SJCRH30 (cell line): ENCODE measurements at regions not wholly inside any gene's neighbourhood (a gene's known extent, or its start where the extent isn't known, plus 50 kb on each side); places are given as distances from the start of the nearest gene placed in this dataset.

ENCODE experiments used
- DNase-seq, 2 experiments: peaks; one replicate each; pipeline ENCODE4 v3.0.0-alpha.2; 2015 to 2020
- H3K27ac ChIP-seq: fragments of 250-450 bp; sonication (Bioruptor Pico); 2 replicates; pipeline ENCODE4 v1.5.1; 2020; ENCODE audit warnings: mild to moderate bottlenecking, moderate library complexity
- H3K27me3 ChIP-seq: fragments of 250-450 bp; sonication (Bioruptor Pico); 2 replicates; pipeline ENCODE4 v1.5.1; 2020; ENCODE audit warnings: mild to moderate bottlenecking, moderate library complexity
- H3K36me3 ChIP-seq: fragments of 250-450 bp; sonication (Bioruptor Pico); 2 replicates; pipeline ENCODE4 v1.5.1; 2020; ENCODE audit warnings: mild to moderate bottlenecking, moderate library complexity
- H3K4me1 ChIP-seq: fragments of 250-450 bp; sonication (Bioruptor Pico); 2 replicates; pipeline ENCODE4 v1.5.1; 2020; ENCODE audit warnings: mild to moderate bottlenecking, moderate library complexity
- H3K4me3 ChIP-seq: fragments of 250-450 bp; sonication (Bioruptor Pico); 2 replicates; pipeline ENCODE4 v1.5.1; 2020; ENCODE audit warnings: mild to moderate bottlenecking, moderate library complexity
- H3K9me3 ChIP-seq: fragments of 250-450 bp; sonication (Bioruptor Pico); replicated peaks from 2 replicates; pipeline ENCODE4 v1.5.1; 2020; ENCODE audit warnings: mild to moderate bottlenecking, moderate library complexity

GRCh38 chr2:78353168-78353567 is 672.3 kb upstream of the REG3G start:
- no peak overlapping the region for H3K27ac ChIP-seq
- H3K9me3 ChIP-seq, result no peaks in the 10 kb centered on the region
- no peak for DNase-seq
- no peaks in the 10 kb centered on the region for H3K4me1 ChIP-seq
- no peaks in the 10 kb centered on the region for H3K27me3 ChIP-seq
- H3K36me3 ChIP-seq, result no peaks in the 10 kb centered on the region
- H3K4me3 ChIP-seq, result no peak overlapping the region

- H3K4me3 ChIP-seq, result no peak overlapping the region
- no peaks in the 10 kb centered on the region for H3K36me3 ChIP-seq
- H3K27ac ChIP-seq, result no peak overlapping the region
- H3K4me1 ChIP-seq, result no peaks in the 10 kb centered on the region
- peak; percentile 8 to 15 for DNase-seq
- H3K9me3 ChIP-seq, result no peaks in the 10 kb centered on the region
- H3K27me3 ChIP-seq, result no peaks in the 10 kb centered on the region
These were observed 669.5 kb upstream of the REG3G start for GRCh38 chr2:78355967-78356366.

- H3K36me3 ChIP-seq, result no peaks in the 10 kb centered on the region
- no peak for DNase-seq
- no peaks in the 10 kb centered on the region; the same call in 1 of the 2 replicates for H3K9me3 ChIP-seq
- no peak overlapping the region for H3K27ac ChIP-seq
- H3K4me1 ChIP-seq, result no peaks in the 10 kb centered on the region
- H3K4me3 ChIP-seq, result no peak overlapping the region
- no peaks in the 10 kb centered on the region for H3K27me3 ChIP-seq
These were observed 641.9 kb upstream of the REG3G start for GRCh38 chr2:78383576-78383975.

DNA sequence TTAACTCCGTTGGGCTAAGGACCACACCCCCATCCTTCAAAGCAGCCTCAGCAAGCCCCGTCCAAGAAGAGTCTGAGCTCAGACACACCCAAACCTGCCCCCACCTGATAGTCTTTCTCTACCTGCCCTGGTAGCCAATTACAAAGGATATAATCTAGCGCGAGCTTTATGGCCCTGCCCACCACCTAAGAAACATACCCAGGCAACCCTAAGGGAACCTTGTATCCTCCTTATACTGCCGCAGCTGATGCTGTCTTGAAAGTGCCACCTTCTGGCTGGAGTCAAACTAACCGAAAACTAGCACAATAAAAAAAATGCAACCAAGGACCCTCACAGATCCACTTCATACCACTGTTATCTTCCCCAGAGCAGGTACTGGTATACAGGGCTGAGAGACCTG is 628.3 kb upstream of the REG3G start:
- H3K27ac ChIP-seq, result no peak overlapping the region
- no peak for DNase-seq
- H3K27me3 ChIP-seq, result no peaks in the 10 kb centered on the region
- H3K36me3 ChIP-seq, result no peaks in the 10 kb centered on the region
- H3K4me1 ChIP-seq, result no peaks in the 10 kb centered on the region
- no peak overlapping the region for H3K4me3 ChIP-seq
- no peaks in the 10 kb centered on the region for H3K9me3 ChIP-seq

- Histone ChIP-seq H3K4me3 (no peak overlapping the region), H3K4me1 (no peaks in the 10 kb centered on the region), H3K36me3 (no peaks in the 10 kb centered on the region), H3K27me3 (no peaks in the 10 kb centered on the region), H3K9me3 (no peaks in the 10 kb centered on the region), H3K27ac (no peak overlapping the region)
- no peak for DNase-seq
These were observed 617.3 kb upstream of the REG3G start for GRCh38 chr2:78407960-78408794.

GRCh38 chr2:78408795-78409118 is 616.7 kb upstream of the REG3G start:
- no peaks in the 10 kb centered on the region for H3K36me3 ChIP-seq

DNA sequence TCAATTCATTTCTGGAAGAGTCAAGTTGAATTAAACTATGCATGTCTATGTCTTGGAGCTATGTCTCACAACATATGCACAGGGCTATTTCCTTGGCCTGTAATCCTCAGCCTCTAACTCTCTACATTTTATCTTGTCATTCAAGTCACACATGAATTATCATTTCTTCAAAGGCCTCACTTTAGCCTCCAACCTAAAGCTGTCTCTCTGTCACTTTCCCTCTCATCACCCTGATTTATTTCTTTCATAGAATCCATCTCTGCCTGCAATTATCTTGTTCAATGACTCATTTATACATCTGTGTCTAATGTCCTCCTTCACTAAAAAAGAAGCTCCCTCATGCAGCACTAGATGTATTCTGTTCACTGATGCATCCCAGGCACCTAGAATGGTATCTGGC is 614.2 kb upstream of the REG3G start:
- H3K9me3 ChIP-seq, result no peaks in the 10 kb centered on the region

More at GRCh38 chr2:78408795-78409118, 616.7 kb upstream of the REG3G start:
- H3K4me1 ChIP-seq, result no peaks in the 10 kb centered on the region
- DNase-seq, result peak in 1 of 2 experiments; percentile 23
- H3K4me3 ChIP-seq, result no peak overlapping the region
- H3K27me3 ChIP-seq, result no peaks in the 10 kb centered on the region
- H3K27ac ChIP-seq, result no peak overlapping the region
- no peaks in the 10 kb centered on the region for H3K9me3 ChIP-seq

DNA sequence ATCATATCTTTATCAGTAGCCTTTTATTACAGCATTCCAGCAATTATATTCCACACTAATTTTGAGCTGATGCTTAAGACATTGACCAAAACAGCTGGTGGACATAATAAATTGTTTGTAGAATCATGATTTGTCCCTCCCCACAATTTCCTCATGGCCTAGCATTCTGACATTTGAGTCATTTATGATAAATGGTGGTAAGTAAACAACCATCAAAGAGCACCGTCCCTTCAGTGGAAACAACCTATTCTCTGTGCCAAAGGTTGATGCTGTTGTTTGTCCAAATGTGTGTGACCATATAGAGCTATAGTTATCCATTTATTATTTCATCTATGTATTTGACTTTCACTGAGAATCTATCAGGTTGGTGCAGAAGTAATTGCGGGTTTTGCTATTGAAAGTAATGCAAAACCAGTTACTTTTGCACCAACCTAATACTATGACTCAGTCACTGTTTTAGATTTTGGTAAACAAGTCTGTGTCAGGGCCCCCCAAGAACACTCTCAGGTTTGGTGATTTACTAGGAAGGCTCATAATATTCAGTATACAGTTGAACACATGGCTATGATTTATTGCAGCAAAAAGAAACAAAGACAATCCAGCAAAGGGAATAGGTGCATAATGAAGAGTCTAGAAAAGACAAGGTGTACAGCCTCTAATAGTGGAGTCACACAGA is 608.7 kb upstream of the REG3G start:
- Histone ChIP-seq H3K4me3 (no peak overlapping the region), H3K27ac (no peak overlapping the region), H3K27me3 (no peaks in the 10 kb centered on the region), H3K9me3 (no peaks in the 10 kb centered on the region), H3K36me3 (no peaks in the 10 kb centered on the region), H3K4me1 (no peaks in the 10 kb centered on the region)
- DNase-seq, result no peak

More for the DNA sequence above, 614.2 kb upstream of the REG3G start:
- Histone ChIP-seq H3K27me3 (no peaks in the 10 kb centered on the region), H3K4me1 (no peaks in the 10 kb centered on the region), H3K36me3 (no peaks in the 10 kb centered on the region), H3K27ac (no peak overlapping the region), H3K4me3 (no peak overlapping the region)
- DNase-seq, result no peak

DNA sequence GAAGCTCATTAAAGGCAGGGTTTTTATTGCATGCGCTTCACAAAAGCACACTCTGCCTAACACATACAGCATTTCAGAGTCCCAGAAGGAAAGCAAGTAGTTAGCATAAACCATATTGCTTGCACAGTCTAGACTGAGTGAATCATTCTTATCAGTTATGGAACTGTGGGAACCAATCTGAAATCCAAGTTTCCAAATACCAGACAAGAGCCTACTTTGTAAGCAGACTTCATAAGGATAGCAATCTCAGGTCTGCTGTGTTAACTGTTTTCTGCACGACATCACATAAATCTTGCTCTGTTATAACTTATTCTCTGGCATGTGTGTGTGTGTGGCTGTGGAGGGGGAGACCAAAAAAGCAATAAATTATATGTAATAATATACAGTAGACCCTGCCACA is 608.1 kb upstream of the REG3G start:
- Histone ChIP-seq H3K9me3 (no peaks in the 10 kb centered on the region), H3K27ac (no peak overlapping the region), H3K27me3 (no peaks in the 10 kb centered on the region), H3K36me3 (no peaks in the 10 kb centered on the region), H3K4me3 (no peak overlapping the region), H3K4me1 (no peaks in the 10 kb centered on the region)
- no peak for DNase-seq

GRCh38 chr2:78418021-78418420 is 607.5 kb upstream of the REG3G start:
- Histone ChIP-seq H3K36me3 (no peaks in the 10 kb centered on the region), H3K4me1 (no peaks in the 10 kb centered on the region), H3K9me3 (no peaks in the 10 kb centered on the region), H3K4me3 (no peak overlapping the region), H3K27me3 (no peaks in the 10 kb centered on the region), H3K27ac (no peak overlapping the region)
- peak in 1 of 2 experiments; percentile 28 for DNase-seq

- H3K27ac ChIP-seq, result no peak overlapping the region
These were observed 605.4 kb upstream of the REG3G start for GRCh38 chr2:78420132-78420531.

GRCh38 chr2:78423631-78424030 is 601.9 kb upstream of the REG3G start:
- Histone ChIP-seq H3K9me3 (no peaks in the 10 kb centered on the region), H3K27ac (no peak overlapping the region)

More at GRCh38 chr2:78420132-78420531, 605.4 kb upstream of the REG3G start:
- Histone ChIP-seq H3K27me3 (no peaks in the 10 kb centered on the region), H3K4me3 (no peak overlapping the region), H3K36me3 (no peaks in the 10 kb centered on the region), H3K9me3 (no peaks in the 10 kb centered on the region), H3K4me1 (no peaks in the 10 kb centered on the region)
- DNase-seq, result no peak

GRCh38 chr2:78427170-78427569 is 598.3 kb upstream of the REG3G start:
- Histone ChIP-seq H3K27ac (no peak overlapping the region), H3K4me1 (no peaks in the 10 kb centered on the region), H3K27me3 (no peaks in the 10 kb centered on the region), H3K4me3 (no peak overlapping the region), H3K9me3 (no peaks in the 10 kb centered on the region), H3K36me3 (no peaks in the 10 kb centered on the region)
- no peak for DNase-seq

More at GRCh38 chr2:78423631-78424030, 601.9 kb upstream of the REG3G start:
- H3K4me3 ChIP-seq, result no peak overlapping the region
- H3K27me3 ChIP-seq, result no peaks in the 10 kb centered on the region
- DNase-seq, result no peak
- H3K36me3 ChIP-seq, result no peaks in the 10 kb centered on the region
- no peaks in the 10 kb centered on the region for H3K4me1 ChIP-seq

DNA sequence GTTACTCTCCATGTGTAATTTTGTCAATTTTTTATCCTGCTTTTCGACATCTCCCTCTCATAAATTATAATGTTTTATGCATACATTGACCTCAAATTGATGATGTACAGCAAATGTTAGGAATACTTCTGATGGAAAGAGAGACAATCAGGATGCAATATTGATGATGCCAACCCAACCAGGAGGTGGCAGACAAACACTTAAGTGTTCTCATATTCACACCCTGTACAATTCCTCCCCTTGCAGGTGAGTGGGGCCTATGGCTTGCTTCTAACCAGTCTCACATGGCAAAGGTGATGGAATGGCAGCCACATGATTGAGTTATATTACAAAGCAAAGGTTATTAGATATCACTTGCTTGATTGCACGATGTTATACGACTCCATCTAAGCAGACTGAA is 594.3 kb upstream of the REG3G start:
- no peak for DNase-seq
- Histone ChIP-seq H3K9me3 (no peaks in the 10 kb centered on the region), H3K4me3 (no peak overlapping the region), H3K27me3 (no peaks in the 10 kb centered on the region), H3K27ac (no peak overlapping the region), H3K4me1 (no peaks in the 10 kb centered on the region), H3K36me3 (no peaks in the 10 kb centered on the region)

DNA sequence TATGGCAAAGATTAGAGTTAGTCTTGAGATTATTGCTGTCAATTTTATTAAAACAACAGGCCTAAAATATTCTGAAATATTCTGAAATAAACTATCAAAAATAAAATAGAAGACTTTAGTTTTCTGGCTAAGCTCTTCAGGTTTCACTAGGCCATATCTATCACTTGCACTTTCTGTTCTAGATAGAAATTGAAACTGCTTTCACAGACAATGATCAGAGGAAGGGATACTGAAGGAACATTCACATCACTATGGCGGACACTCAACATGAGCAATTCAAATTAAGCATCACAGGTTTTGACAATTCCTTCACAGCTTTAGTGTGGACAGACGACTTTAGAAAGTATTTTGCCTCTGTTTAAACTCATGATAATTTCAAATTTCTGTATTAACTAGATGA is 586.4 kb upstream of the REG3G start:
- Histone ChIP-seq H3K4me3 (no peak overlapping the region), H3K4me1 (no peaks in the 10 kb centered on the region), H3K36me3 (no peaks in the 10 kb centered on the region), H3K27ac (no peak overlapping the region), H3K27me3 (no peaks in the 10 kb centered on the region), H3K9me3 (no peaks in the 10 kb centered on the region)
- DNase-seq, result no peak
